HL-60 (cell line): ENCODE measurements at regions not wholly inside any gene's neighbourhood (a gene's known extent, or its start where the extent isn't known, plus 50 kb on each side); places are given as distances from the start of the nearest gene placed in this dataset.

ENCODE experiments used
- GABPA ChIP-seq: IDR thresholded peaks from 2 replicates; pipeline ENCODE4 v1.6.1; 2012; ENCODE audit warnings: low read depth
- POLR2AphosphoS5 ChIP-seq: IDR thresholded peaks from 2 replicates; pipeline ENCODE4 v1.6.1; 2012; ENCODE audit warnings: low read depth
- REST ChIP-seq: IDR thresholded peaks from 2 replicates; pipeline ENCODE4 v1.6.1; 2012; ENCODE audit warnings: low read depth; ENCODE audit not compliant: insufficient replicate concordance
- SPI1 ChIP-seq: IDR thresholded peaks from 2 replicates; pipeline ENCODE4 v1.6.1; 2012; ENCODE audit warnings: low read depth, mild to moderate bottlenecking, borderline replicate concordance
- TF ChIP-seq, protein P1 (sequence below): IDR thresholded peaks from one replicate; pipeline ENCODE4 v1.5.1; 2011; ENCODE audit warnings: low read length, control low read depth, inconsistent platforms; ENCODE audit not compliant: insufficient read depth

- TF ChIP-seq GABPA (no peak), REST (no peak), SPI1 (no peak), POLR2AphosphoS5 (no peak)
- TF ChIP-seq, protein P1, sequence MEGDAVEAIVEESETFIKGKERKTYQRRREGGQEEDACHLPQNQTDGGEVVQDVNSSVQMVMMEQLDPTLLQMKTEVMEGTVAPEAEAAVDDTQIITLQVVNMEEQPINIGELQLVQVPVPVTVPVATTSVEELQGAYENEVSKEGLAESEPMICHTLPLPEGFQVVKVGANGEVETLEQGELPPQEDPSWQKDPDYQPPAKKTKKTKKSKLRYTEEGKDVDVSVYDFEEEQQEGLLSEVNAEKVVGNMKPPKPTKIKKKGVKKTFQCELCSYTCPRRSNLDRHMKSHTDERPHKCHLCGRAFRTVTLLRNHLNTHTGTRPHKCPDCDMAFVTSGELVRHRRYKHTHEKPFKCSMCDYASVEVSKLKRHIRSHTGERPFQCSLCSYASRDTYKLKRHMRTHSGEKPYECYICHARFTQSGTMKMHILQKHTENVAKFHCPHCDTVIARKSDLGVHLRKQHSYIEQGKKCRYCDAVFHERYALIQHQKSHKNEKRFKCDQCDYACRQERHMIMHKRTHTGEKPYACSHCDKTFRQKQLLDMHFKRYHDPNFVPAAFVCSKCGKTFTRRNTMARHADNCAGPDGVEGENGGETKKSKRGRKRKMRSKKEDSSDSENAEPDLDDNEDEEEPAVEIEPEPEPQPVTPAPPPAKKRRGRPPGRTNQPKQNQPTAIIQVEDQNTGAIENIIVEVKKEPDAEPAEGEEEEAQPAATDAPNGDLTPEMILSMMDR: no peak
These were observed 213.7 kb upstream of the TMPRSS15 start for GRCh38 chr21:18617291-18617690.
